ENCODE measurements at regions not wholly inside any gene's neighbourhood (a gene's known extent, or its start where the extent isn't known, plus 50 kb on each side); places are given as distances from the start of the nearest gene placed in this dataset.

- intact Hi-C loops (cut with DNase I) = no loop called here
- WGBS, 2 donors = 77 to 89% methylated on average over 4 of the region's 4 CpGs
Measured at GRCh38 chr14:84125676-84126075, 1404.3 kb upstream of the FLRT2 start.

GRCh38 chr14:84127495-84127894 is 1402.4 kb upstream of the FLRT2 start:
- H3K36me3 ChIP-seq = no peaks in the 10 kb centered on the region
- no peak overlapping the region for H3K27ac ChIP-seq
- 62 to 63% methylated on average over 3 of the region's 3 CpGs for WGBS, 2 donors
- H3K27me3 ChIP-seq = no peaks in the 10 kb centered on the region
- H3K9me3 ChIP-seq = no peaks in the 10 kb centered on the region
- intact Hi-C loops (cut with DNase I) = no loop called here
- H3K4me1 ChIP-seq = no peaks in the 10 kb centered on the region
- no peak for DNase-seq
- no peak overlapping the region for H3K4me3 ChIP-seq
- TF ChIP-seq POLR2AphosphoS5 (IDR thresholded peaks at IDR 0.05) = no peak
- TF ChIP-seq POLR2A (IDR thresholded peaks at IDR 0.05) = no peak
- no peak for TF ChIP-seq CTCF (IDR thresholded peaks at IDR 0.05)
- no peak for TF ChIP-seq EP300 (IDR thresholded peaks at IDR 0.05)

More at GRCh38 chr14:84125676-84126075, 1404.3 kb upstream of the FLRT2 start:
- no peak overlapping the region for H3K4me3 ChIP-seq
- H3K36me3 ChIP-seq = no peaks in the 10 kb centered on the region
- DNase-seq = no peak
- no peaks in the 10 kb centered on the region for H3K9me3 ChIP-seq
- no peaks in the 10 kb centered on the region for H3K27me3 ChIP-seq
- no peaks in the 10 kb centered on the region for H3K4me1 ChIP-seq
- H3K27ac ChIP-seq = no peak overlapping the region
- no peak for TF ChIP-seq CTCF (IDR thresholded peaks at IDR 0.05)
- no peak for TF ChIP-seq EP300 (IDR thresholded peaks at IDR 0.05)
- TF ChIP-seq POLR2A (IDR thresholded peaks at IDR 0.05) = no peak
- no peak for TF ChIP-seq POLR2AphosphoS5 (IDR thresholded peaks at IDR 0.05)

GRCh38 chr14:84128050-84128449 is 1401.9 kb upstream of the FLRT2 start:
- no peak overlapping the region for H3K27ac ChIP-seq
- no peaks in the 10 kb centered on the region for H3K4me1 ChIP-seq
- 40 to 65% methylated on average over 3 of the region's 3 CpGs for WGBS, 2 donors
- no peaks in the 10 kb centered on the region for H3K9me3 ChIP-seq
- no peak for TF ChIP-seq POLR2A (IDR thresholded peaks at IDR 0.05)
- no peak for TF ChIP-seq EP300 (IDR thresholded peaks at IDR 0.05)
- no peak for TF ChIP-seq POLR2AphosphoS5 (IDR thresholded peaks at IDR 0.05)
- no peak for TF ChIP-seq CTCF (IDR thresholded peaks at IDR 0.05)
- no peak overlapping the region for H3K4me3 ChIP-seq
- no peak for DNase-seq
- intact Hi-C loops (cut with DNase I) = no loop called here
- no peaks in the 10 kb centered on the region for H3K36me3 ChIP-seq
- no peaks in the 10 kb centered on the region for H3K27me3 ChIP-seq

GRCh38 chr14:84129007-84129406 is 1400.9 kb upstream of the FLRT2 start:
- Histone ChIP-seq H3K27me3 (no peaks in the 10 kb centered on the region), H3K4me3 (no peak overlapping the region), H3K4me1 (no peaks in the 10 kb centered on the region), H3K9me3 (no peaks in the 10 kb centered on the region), H3K27ac (no peak overlapping the region), H3K36me3 (no peaks in the 10 kb centered on the region)
- intact Hi-C loops (cut with DNase I) = no loop called here
- 35 to 36% methylated on average over 5 of the region's 5 CpGs for WGBS, 2 donors
- TF ChIP-seq EP300 (IDR thresholded peaks at IDR 0.05) (no peak), CTCF (IDR thresholded peaks at IDR 0.05) (no peak), POLR2A (IDR thresholded peaks at IDR 0.05) (no peak), POLR2AphosphoS5 (IDR thresholded peaks at IDR 0.05) (no peak)
- no peak for DNase-seq

GRCh38 chr14:84129941-84130340 is 1400.0 kb upstream of the FLRT2 start:
- Histone ChIP-seq H3K36me3 (no peaks in the 10 kb centered on the region), H3K9me3 (no peaks in the 10 kb centered on the region), H3K27ac (no peak overlapping the region), H3K4me3 (no peak overlapping the region), H3K27me3 (no peaks in the 10 kb centered on the region), H3K4me1 (no peaks in the 10 kb centered on the region)
- DNase-seq = no peak
- 74 to 86% methylated on average over 1 of the region's 1 CpG for WGBS, 2 donors
- TF ChIP-seq CTCF (IDR thresholded peaks at IDR 0.05) (no peak), EP300 (IDR thresholded peaks at IDR 0.05) (no peak), POLR2AphosphoS5 (IDR thresholded peaks at IDR 0.05) (no peak), POLR2A (IDR thresholded peaks at IDR 0.05) (no peak)
- intact Hi-C loops (cut with DNase I) = no loop called here

All from sigmoid colon (tissue), 6 donors.